ENCODE measurements at regions not wholly inside any gene's neighbourhood (a gene's known extent, or its start where the extent isn't known, plus 50 kb on each side); places are given as distances from the start of the nearest gene placed in this dataset.
A peak's percentile ranks its signal among the peaks of the same experiment; 100 is the strongest.

DNA sequence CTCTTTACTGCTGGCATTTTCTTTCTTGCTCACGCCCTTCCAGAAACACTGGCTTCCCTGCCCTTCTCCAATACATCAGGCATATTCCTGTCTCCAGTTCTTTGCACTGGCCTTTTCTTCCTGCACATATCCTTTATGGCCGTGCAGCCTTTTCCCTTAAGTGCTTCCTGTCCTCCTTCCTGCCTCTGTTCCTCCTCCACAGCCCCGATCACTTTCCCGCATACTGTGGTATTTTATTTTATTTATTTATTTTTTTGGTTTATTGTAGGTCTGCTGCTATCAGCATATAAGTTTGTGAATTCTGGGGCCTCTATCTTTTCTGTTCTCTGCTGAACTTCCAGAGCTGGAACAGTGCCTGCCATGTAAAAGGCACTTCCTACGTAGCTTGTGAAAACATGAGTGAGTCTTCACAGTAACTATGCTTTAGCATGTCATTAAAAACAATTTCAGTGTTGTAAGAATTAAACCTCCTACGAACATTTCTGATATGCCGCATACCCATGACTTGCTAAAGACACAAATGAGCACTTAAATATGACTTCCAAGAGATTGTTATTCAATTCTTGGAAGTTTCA is 289.1 kb downstream of the TRIB2 start:
- intact Hi-C loops (cut with micrococcal nuclease; ENCODE audit: unreplicated experiment) (loop anchor here (2.0 kb wide), 1 partner anchor 289 kb away; the partner anchor contains the start of gene TRIB2), in situ Hi-C loops (cut with HindIII; ENCODE audit: low pct_unique_long_range_greater_than_20kb, low sequenced_read_pairs) (no loop called here)
- Histone ChIP-seq H3K9me3 (ENCODE audit: control insufficient read depth, insufficient read depth, low read depth, low read length) (no peaks in the 10 kb centered on the region), H3K27ac (ENCODE audit: low read length) (peak overlapping the region; percentile 66; the same call in 1 of the 2 replicates), H3K36me3 (ENCODE audit: control insufficient read depth, insufficient read depth, low read length) (no peaks in the 10 kb centered on the region), H3K27me3 (ENCODE audit: control insufficient read depth, insufficient read depth, low read length) (no peaks in the 10 kb centered on the region), H3K4me3 (ENCODE audit: low read depth in 2 of 2, low read length in 2 of 2) (no peak overlapping the region), H3K4me1 (ENCODE audit: control insufficient read depth, insufficient read depth, low read length) (peaks cover 11% of the 10 kb centered on the region)
- ChIA-PET POLR2A (no interaction called here), CTCF (interaction anchor here (1.0 to 2.3 kb wide), 3 partner anchors 263 to 1176 kb away, joined by 3 to 16 read pairs (median 13); partner anchors contain the start of gene TRIB2)
- BruUV-seq (replicated peaks): no TSS peak
- DNase-seq (ENCODE audit: low read depth, low spot score) (no peak), ATAC-seq (no peak)
- TF ChIP-seq, protein P1, sequence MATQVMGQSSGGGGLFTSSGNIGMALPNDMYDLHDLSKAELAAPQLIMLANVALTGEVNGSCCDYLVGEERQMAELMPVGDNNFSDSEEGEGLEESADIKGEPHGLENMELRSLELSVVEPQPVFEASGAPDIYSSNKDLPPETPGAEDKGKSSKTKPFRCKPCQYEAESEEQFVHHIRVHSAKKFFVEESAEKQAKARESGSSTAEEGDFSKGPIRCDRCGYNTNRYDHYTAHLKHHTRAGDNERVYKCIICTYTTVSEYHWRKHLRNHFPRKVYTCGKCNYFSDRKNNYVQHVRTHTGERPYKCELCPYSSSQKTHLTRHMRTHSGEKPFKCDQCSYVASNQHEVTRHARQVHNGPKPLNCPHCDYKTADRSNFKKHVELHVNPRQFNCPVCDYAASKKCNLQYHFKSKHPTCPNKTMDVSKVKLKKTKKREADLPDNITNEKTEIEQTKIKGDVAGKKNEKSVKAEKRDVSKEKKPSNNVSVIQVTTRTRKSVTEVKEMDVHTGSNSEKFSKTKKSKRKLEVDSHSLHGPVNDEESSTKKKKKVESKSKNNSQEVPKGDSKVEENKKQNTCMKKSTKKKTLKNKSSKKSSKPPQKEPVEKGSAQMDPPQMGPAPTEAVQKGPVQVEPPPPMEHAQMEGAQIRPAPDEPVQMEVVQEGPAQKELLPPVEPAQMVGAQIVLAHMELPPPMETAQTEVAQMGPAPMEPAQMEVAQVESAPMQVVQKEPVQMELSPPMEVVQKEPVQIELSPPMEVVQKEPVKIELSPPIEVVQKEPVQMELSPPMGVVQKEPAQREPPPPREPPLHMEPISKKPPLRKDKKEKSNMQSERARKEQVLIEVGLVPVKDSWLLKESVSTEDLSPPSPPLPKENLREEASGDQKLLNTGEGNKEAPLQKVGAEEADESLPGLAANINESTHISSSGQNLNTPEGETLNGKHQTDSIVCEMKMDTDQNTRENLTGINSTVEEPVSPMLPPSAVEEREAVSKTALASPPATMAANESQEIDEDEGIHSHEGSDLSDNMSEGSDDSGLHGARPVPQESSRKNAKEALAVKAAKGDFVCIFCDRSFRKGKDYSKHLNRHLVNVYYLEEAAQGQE (IDR thresholded peaks at IDR 0.05; ENCODE audit: insufficient read depth in 1 of 2, low read depth in 2 of 2, low read length in 1 of 2): no peak
- TF ChIP-seq, protein P2, sequence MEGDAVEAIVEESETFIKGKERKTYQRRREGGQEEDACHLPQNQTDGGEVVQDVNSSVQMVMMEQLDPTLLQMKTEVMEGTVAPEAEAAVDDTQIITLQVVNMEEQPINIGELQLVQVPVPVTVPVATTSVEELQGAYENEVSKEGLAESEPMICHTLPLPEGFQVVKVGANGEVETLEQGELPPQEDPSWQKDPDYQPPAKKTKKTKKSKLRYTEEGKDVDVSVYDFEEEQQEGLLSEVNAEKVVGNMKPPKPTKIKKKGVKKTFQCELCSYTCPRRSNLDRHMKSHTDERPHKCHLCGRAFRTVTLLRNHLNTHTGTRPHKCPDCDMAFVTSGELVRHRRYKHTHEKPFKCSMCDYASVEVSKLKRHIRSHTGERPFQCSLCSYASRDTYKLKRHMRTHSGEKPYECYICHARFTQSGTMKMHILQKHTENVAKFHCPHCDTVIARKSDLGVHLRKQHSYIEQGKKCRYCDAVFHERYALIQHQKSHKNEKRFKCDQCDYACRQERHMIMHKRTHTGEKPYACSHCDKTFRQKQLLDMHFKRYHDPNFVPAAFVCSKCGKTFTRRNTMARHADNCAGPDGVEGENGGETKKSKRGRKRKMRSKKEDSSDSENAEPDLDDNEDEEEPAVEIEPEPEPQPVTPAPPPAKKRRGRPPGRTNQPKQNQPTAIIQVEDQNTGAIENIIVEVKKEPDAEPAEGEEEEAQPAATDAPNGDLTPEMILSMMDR (IDR thresholded peaks at IDR 0.05): no peak
- TF ChIP-seq POLR2AphosphoS5 (IDR thresholded peaks at IDR 0.05; ENCODE audit: low read depth, low read length): no peak
- TF ChIP-seq SIN3A (IDR thresholded peaks at IDR 0.05; ENCODE audit: borderline replicate concordance, insufficient read depth, low read depth, low read length): no peak
- TF ChIP-seq TCF7L2 (IDR thresholded peaks at IDR 0.05; ENCODE audit: low read depth, low read length): no peak

DNA sequence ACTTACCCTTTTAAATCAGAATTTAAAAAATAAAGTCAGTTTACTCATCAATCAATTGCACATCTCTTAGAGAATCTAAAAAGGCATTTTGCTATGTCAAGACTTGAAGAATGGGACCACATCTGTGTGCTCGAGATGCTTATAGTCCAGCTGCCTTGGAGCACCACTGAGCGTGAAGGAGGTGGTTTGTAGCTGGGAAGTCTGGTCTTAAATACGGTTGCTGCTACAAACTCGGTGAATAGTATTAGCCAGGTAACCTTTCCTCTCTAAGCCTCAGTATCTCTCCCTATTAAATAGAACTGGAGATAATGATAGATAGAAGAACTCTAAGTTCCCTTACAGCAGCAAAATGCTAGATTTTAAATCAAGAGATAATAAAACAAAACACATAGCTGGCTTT is 289.7 kb downstream of the TRIB2 start:
- Histone ChIP-seq H3K36me3 (ENCODE audit: control insufficient read depth, insufficient read depth, low read length) (no peaks in the 10 kb centered on the region), H3K27ac (ENCODE audit: low read length) (peak overlapping the region; percentile 66), H3K9me3 (ENCODE audit: control insufficient read depth, insufficient read depth, low read depth, low read length) (no peaks in the 10 kb centered on the region), H3K4me3 (ENCODE audit: low read depth in 2 of 2, low read length in 2 of 2) (peak overlapping the region in 1 of 2 experiments; percentile 16; a peak in 2 of 4 replicates), H3K4me1 (ENCODE audit: control insufficient read depth, insufficient read depth, low read length) (peaks cover 11% of the 10 kb centered on the region), H3K27me3 (ENCODE audit: control insufficient read depth, insufficient read depth, low read length) (no peaks in the 10 kb centered on the region)
- BruUV-seq (replicated peaks): no TSS peak
- ChIA-PET CTCF (interaction anchor here (1.0 to 2.3 kb wide), 4 partner anchors 75 to 1177 kb away, joined by 3 to 16 read pairs (median 12); partner anchors contain the start of gene TRIB2), POLR2A (no interaction called here)
- in situ Hi-C loops (cut with HindIII; ENCODE audit: low pct_unique_long_range_greater_than_20kb, low sequenced_read_pairs) (no loop called here), intact Hi-C loops (cut with micrococcal nuclease; ENCODE audit: unreplicated experiment) (loop anchor here (2.0 kb wide), 1 partner anchor 290 kb away; the partner anchor contains the start of gene TRIB2)
- no peak for DNase-seq (ENCODE audit: low read depth, low spot score)
- ATAC-seq: peak; percentile 64; the same call in 1 of the 2 replicates
- TF ChIP-seq TCF7L2 (IDR thresholded peaks at IDR 0.05; ENCODE audit: low read depth, low read length) (no peak), SIN3A (IDR thresholded peaks at IDR 0.05; ENCODE audit: borderline replicate concordance, insufficient read depth, low read depth, low read length) (no peak), POLR2AphosphoS5 (IDR thresholded peaks at IDR 0.05; ENCODE audit: low read depth, low read length) (no peak)
- TF ChIP-seq, protein P2 (IDR thresholded peaks at IDR 0.05): no peak
- TF ChIP-seq, protein P1 (IDR thresholded peaks at IDR 0.05; ENCODE audit: insufficient read depth in 1 of 2, low read depth in 2 of 2, low read length in 1 of 2): no peak

Measured in Panc1 (cell line).